ENCODE measurements at regions not wholly inside any gene's neighbourhood (a gene's known extent, or its start where the extent isn't known, plus 50 kb on each side); places are given as distances from the start of the nearest gene placed in this dataset.
"Not testable (repeated sequence)": the region's sequence is repeated elsewhere in the genome, so short reads cannot be mapped to it uniquely, and the experiment has no call there.

DNA sequence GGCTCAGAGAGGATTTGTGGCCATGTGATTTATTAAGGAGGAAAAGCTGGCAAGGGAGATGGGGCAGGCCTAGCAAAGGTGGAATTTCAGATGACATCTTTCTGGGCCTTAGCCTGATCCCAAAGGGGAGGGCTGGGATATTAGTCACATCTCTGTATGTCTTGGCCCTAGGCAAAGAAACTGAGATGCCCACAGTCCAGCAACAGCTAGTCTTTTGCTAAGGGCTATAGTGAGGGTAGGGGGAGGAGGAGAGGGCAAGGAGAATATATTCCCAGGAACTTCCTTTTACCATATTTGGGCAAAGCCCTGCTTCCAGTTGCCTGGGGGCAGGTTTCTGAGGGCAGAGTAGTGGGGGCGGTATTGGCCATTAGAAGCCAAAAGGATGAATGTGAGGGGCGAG, 209.8 kb upstream of the NR3C2 start:
- H3K27me3 Mint-ChIP-seq = no peaks in the 10 kb centered on the region
- POLR2A ChIA-PET = no interaction called here
- H3K36me3 Mint-ChIP-seq = peaks cover 0 to 3% (median 0%) of the 10 kb centered on the region in 3 donors
- no peak overlapping the region for H3K4me3 Mint-ChIP-seq
- DNase-seq = no peak
- H3K9me3 Mint-ChIP-seq = no peaks in the 10 kb centered on the region
- ATAC-seq = no peak
- H3K27ac Mint-ChIP-seq = no peak overlapping the region
- no peaks in the 10 kb centered on the region for H3K4me1 Mint-ChIP-seq

DNA sequence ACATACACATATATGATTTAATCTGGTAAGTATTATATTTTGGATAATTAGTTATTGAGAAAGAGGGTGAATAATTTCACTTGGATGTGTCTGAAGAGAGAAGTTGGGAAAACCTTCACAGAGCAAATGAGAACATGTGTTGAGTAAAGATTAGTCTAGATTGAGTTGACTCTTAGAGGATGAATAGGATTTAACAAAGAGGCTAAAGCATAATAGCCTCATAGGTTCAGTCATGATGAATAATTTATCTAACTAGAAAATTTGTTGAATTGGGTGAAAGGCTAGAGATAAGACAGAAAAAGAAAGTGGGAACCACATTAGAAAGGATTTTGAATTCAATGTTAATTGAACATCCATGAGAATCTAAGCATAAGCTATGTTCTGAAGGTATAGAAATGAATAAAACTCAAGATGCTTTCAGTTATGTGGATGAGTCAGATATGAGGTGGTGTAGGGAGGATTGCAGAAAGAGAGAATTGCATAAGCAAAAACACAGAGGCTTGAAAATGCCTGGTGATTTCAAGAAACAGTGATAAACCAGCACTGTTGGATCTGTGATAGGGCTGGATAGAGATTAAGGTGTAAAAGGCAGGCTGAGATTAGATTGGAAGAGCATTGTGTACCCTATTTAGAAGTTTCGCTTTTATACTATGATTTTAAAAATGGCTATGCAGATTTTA, 207.6 kb upstream of the NR3C2 start:
- peaks cover 0 to 7% (median 2%) of the 10 kb centered on the region in 5 donors for H3K27me3 Mint-ChIP-seq
- H3K9me3 Mint-ChIP-seq = no peaks in the 10 kb centered on the region
- POLR2A ChIA-PET = no interaction called here

DNA sequence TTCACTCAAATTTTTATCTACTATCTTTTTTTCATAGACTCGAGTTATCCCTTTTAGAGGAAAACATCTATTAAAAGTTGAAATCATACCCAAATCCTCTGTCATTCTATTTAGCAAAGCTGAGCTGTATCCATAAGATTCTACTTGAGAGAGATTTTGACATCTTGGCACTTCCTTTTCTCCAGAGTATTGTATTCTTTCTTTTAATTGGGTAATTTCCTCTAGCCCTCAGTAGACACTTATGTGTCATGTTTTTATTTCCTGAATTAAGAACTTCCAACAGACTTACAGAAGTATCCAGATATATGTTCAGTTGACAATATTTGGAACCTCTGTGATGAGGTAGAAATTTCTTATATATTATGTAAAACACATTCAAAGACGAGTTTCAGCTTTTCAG, 201.6 kb upstream of the NR3C2 start:
- ATAC-seq = no peak
- Mint-ChIP-seq H3K27me3 (peaks cover 0 to 10% (median 2%) of the 10 kb centered on the region in 5 donors), H3K36me3 (peaks cover 0 to 12% (median 6%) of the 10 kb centered on the region in 3 donors), H3K27ac (no peak overlapping the region), H3K9me3 (peaks cover 0 to 13% (median 4%) of the 10 kb centered on the region in 9 donors), H3K4me3 (no peak overlapping the region), H3K4me1 (peaks cover 0 to 2% (median 0%) of the 10 kb centered on the region in 4 donors)
- POLR2A ChIA-PET = no interaction called here
- DNase-seq = no peak

More for the DNA sequence above, 207.6 kb upstream of the NR3C2 start:
- no peak for DNase-seq
- Mint-ChIP-seq H3K4me1 (peaks cover 0 to 2% (median 0%) of the 10 kb centered on the region in 4 donors), H3K4me3 (no peak overlapping the region), H3K27ac (no peak overlapping the region), H3K36me3 (peaks cover 0 to 6% (median 0%) of the 10 kb centered on the region in 3 donors)
- ATAC-seq = no peak

- Mint-ChIP-seq H3K27ac (no peak overlapping the region), H3K27me3 (peaks cover 0 to 10% (median 2%) of the 10 kb centered on the region in 5 donors), H3K4me3 (no peak overlapping the region), H3K36me3 (peaks cover 0 to 19% (median 13%) of the 10 kb centered on the region in 3 donors), H3K9me3 (peaks cover 0 to 22% (median 9%) of the 10 kb centered on the region in 9 donors), H3K4me1 (peaks cover 0 to 2% (median 0%) of the 10 kb centered on the region in 4 donors)
- POLR2A ChIA-PET = no interaction called here
- no peak for ATAC-seq
- DNase-seq = no peak
These were observed 200.7 kb upstream of the NR3C2 start for GRCh38 chr4:148642907-148643306.

GRCh38 chr4:148638079-148638478, 195.9 kb upstream of the NR3C2 start:
- Mint-ChIP-seq H3K9me3 (peaks cover 0 to 58% (median 29%) of the 10 kb centered on the region in 9 donors), H3K36me3 (peaks cover 0 to 37% (median 32%) of the 10 kb centered on the region in 3 donors)
- H3K4me3 Mint-ChIP-seq, ATAC-seq, POLR2A ChIA-PET, DNase-seq, H3K4me1 Mint-ChIP-seq, H3K27ac Mint-ChIP-seq, H3K27me3 Mint-ChIP-seq: not testable (repeated sequence)

GRCh38 chr4:148637453-148637852, 195.2 kb upstream of the NR3C2 start:
- H3K27me3 Mint-ChIP-seq, H3K27ac Mint-ChIP-seq, H3K4me1 Mint-ChIP-seq, ATAC-seq, DNase-seq, POLR2A ChIA-PET, H3K4me3 Mint-ChIP-seq: not testable (repeated sequence)
- Mint-ChIP-seq H3K9me3 (peaks cover 0 to 58% (median 29%) of the 10 kb centered on the region in 9 donors), H3K36me3 (peaks cover 0 to 37% (median 32%) of the 10 kb centered on the region in 3 donors)

DNA sequence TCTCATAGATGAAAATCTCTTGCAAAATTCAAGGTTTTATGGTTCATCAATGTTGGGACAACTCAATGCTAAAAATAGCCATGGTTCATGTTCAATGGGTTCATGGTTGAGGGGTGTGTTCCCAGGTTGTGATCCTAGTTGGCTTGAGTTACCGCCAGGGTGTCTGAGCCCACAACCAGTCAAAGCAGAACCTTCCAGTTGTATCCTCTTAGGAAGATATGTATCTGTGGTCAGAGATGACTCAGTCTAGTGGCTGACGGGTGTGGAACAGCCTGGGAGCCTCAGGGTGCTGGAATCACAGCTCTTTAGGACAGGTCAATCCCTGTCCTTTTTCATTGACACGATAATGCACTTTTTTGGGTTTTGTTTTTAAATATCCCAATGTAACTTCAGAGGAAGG, 192.3 kb upstream of the NR3C2 start:
- DNase-seq = no peak
- Mint-ChIP-seq H3K4me3 (no peak overlapping the region), H3K4me1 (no peaks in the 10 kb centered on the region), H3K27ac (no peak overlapping the region), H3K36me3 (peaks cover 0 to 37% (median 30%) of the 10 kb centered on the region in 3 donors), H3K27me3 (no peaks in the 10 kb centered on the region), H3K9me3 (peaks cover 0 to 51% (median 25%) of the 10 kb centered on the region in 9 donors)
- POLR2A ChIA-PET = no interaction called here
- no peak for ATAC-seq

DNA sequence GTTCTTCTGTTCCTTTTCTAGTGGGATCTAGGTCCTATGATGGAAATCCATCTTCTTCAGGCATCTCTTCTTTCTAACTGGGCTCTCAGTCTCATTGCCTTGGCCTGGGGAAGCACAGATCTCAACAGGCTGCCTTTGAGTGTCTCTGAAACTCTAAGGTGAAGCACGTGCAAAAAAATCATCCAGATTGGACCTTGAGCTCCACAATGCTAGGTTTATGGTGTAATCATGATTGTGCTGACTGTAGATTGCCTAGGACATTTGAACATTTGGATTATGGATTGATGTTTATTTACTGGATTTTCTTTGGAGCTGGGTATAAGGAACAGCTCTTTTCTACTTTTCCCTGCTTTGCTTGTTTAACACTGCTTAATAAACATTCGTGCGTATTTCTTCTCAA, 191.5 kb upstream of the NR3C2 start:
- Mint-ChIP-seq H3K27ac (no peak overlapping the region), H3K9me3 (peaks cover 0 to 43% (median 21%) of the 10 kb centered on the region in 9 donors), H3K27me3 (no peaks in the 10 kb centered on the region), H3K4me3 (no peak overlapping the region), H3K36me3 (peaks cover 0 to 30% (median 26%) of the 10 kb centered on the region in 3 donors), H3K4me1 (no peaks in the 10 kb centered on the region)
- POLR2A ChIA-PET = no interaction called here
- ATAC-seq (no peak), DNase-seq (no peak)

- Mint-ChIP-seq H3K9me3 (peaks cover 0 to 31% (median 16%) of the 10 kb centered on the region in 9 donors), H3K27me3 (no peaks in the 10 kb centered on the region), H3K27ac (no peak overlapping the region), H3K4me1 (no peaks in the 10 kb centered on the region), H3K36me3 (peaks cover 0 to 22% (median 14%) of the 10 kb centered on the region in 3 donors), H3K4me3 (no peak overlapping the region)
- DNase-seq = no peak
- ATAC-seq = no peak
- POLR2A ChIA-PET = interaction anchor here (0.6 kb wide), 1 partner anchor 12 kb away, joined by 3 read pairs; no protein-coding TSS in a partner anchor
These were observed 190.3 kb upstream of the NR3C2 start for GRCh38 chr4:148632476-148632875.

DNA sequence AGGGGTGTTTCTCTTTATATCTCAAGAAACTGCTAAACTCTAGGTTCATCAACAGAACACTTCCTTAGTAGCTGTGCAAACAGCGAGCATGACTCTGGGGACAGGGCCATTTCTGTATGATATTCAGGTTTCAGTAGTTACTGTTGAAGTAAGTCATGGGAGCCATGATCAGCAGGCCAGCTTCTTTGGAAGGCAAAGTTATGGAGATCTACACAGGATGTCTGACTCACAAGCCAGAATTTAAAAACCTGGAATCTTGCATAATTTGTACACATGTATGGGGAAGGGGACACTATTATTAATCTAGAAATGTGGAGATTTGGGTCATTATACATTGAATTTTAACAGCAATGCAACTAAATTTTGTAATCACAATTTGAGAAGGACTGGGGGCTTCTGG, 187.8 kb upstream of the NR3C2 start:
- DNase-seq (no peak), ATAC-seq (no peak)
- Mint-ChIP-seq H3K4me1 (no peaks in the 10 kb centered on the region), H3K36me3 (peaks cover 0 to 7% (median 2%) of the 10 kb centered on the region in 3 donors), H3K27ac (no peak overlapping the region), H3K4me3 (no peak overlapping the region), H3K27me3 (no peaks in the 10 kb centered on the region), H3K9me3 (peaks cover 1 to 14% (median 7%) of the 10 kb centered on the region in 9 donors)
- POLR2A ChIA-PET = no interaction called here

DNA sequence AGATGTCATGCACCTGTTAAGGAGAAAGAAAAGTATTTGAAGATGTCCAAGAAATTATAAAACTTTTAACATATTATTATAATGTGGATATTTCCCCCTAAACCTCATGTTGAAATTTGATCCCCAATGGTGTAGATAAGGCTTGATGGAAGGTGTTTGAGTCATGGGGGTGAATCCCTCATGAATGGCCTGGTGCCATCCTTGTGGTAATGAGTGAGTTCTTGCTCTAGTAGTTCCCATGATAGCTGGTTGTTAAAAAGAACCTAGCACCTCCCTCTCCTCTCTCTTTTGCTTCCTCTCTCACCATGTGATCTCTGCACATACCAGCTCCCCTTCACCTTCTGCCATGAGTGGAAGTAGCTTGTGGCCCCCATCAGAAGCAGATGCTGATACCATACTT, 176.6 kb upstream of the NR3C2 start:
- POLR2A ChIA-PET = no interaction called here
- peaks cover 16 to 71% (median 41%) of the 10 kb centered on the region in 9 donors for H3K9me3 Mint-ChIP-seq
- no peaks in the 10 kb centered on the region for H3K4me1 Mint-ChIP-seq
- H3K27me3 Mint-ChIP-seq = no peaks in the 10 kb centered on the region
- peaks cover 0 to 46% (median 18%) of the 10 kb centered on the region in 3 donors for H3K36me3 Mint-ChIP-seq
- ATAC-seq (no peak), DNase-seq (no peak)
- H3K27ac Mint-ChIP-seq = no peak overlapping the region
- no peak overlapping the region for H3K4me3 Mint-ChIP-seq

DNA sequence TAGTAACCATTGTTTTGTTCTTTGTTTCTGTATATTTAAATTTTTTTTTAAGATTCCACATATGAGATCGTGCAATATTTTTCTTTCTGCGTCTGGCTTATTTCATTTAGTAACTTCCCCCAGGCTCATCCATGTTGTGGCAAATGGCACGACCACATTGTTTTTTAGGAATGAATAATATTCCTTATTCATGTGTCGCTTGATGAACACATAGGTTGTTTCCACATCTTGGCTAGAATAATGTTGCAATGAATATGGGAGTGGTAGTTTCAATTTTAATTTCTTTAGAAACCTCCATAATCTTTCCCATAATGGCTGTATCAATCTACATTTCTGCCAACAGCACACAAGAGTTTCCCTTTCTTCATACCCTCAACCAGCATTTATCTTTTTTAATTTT, 166.8 kb upstream of the NR3C2 start:
- Mint-ChIP-seq H3K4me1 (no peaks in the 10 kb centered on the region), H3K9me3 (peaks cover 5 to 22% (median 11%) of the 10 kb centered on the region in 9 donors), H3K27me3 (no peaks in the 10 kb centered on the region), H3K27ac (no peak overlapping the region), H3K4me3 (no peak overlapping the region), H3K36me3 (peaks cover 0 to 33% (median 7%) of the 10 kb centered on the region in 3 donors)
- POLR2A ChIA-PET = no interaction called here
- no peak for DNase-seq
- no peak for ATAC-seq

DNA sequence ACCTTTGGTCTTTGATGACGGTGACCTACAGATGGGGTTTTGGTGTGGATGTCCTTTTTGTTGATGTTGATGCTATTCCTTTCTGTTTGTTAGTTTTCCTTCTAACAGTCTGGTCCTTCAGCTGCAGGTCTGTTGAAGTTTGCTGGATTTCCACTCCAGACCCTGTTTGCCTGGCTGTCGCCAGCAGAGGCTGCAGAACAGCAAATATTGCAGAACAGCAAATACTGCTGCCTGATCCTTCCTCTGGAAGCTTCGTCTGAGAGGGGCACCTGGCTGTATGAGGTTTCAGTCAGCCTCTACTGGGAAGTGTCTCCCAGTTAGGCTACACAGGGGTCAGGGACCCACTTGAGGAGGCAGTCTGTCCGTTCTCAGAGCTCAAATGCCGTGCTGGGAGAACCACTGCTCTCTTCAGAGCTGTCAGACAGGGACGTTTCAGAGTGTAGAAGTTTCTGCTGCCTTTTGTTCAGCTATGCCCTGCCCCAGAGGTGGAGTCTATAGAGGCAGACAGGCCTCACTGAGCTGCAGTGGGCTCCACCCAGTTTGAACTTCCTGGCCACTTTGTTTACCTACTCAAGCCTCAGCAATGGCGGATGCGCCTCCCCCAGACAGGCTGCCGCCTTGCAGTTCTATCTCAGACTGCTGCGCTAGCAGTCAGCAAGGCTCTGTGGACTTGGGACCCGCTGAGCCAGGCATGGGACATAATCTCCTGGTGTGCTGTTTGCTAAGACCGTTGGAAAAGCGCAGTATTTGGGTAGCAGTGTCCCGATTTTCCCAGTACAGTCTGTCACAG, 156.4 kb upstream of the NR3C2 start:
- H3K36me3 Mint-ChIP-seq = peaks cover 0 to 53% (median 50%) of the 10 kb centered on the region in 3 donors
- POLR2A ChIA-PET, DNase-seq, H3K4me3 Mint-ChIP-seq, H3K27ac Mint-ChIP-seq, ATAC-seq, H3K27me3 Mint-ChIP-seq, H3K4me1 Mint-ChIP-seq: not testable (repeated sequence)
- peaks cover 0 to 78% (median 53%) of the 10 kb centered on the region in 9 donors for H3K9me3 Mint-ChIP-seq

All from naive thymus-derived CD8-positive, alpha-beta T cell (primary cell).